NCI-H1417 treated with DMSO at 0.1 percent for 48 hours (cell line): ENCODE measurements at regions not wholly inside any gene's neighbourhood (a gene's known extent, or its start where the extent isn't known, plus 50 kb on each side); places are given as distances from the start of the nearest gene placed in this dataset.
"Not testable (repeated sequence)": the region's sequence is repeated elsewhere in the genome, so short reads cannot be mapped to it uniquely, and the experiment has no call there.

Source experiments
- DNase-seq: peaks from one replicate; lab custom pipeline; 2025; lab: John Stamatoyannopoulos, UW

DNA sequence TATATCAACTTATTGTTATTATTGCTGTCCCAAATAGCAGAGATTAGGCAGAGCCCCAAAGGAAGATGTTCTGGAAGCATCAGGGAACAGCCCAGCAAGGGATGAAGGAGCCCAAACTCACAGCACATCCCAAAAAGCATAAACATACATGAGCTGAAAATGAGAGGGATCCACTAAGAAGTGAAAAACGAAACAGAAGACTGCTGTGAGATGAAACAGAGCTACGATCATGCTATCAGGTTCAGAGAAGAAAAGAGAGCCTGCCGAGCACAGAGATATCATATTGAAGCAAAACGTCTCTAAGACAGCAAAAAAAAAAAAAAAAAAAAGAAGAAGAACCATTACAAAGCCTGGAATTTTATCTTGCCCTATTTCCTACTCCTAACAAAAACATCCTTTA lies 127.3 kb downstream of the ZNF608 start:
- no peak for DNase-seq

- no peak for DNase-seq
Measured at GRCh38 chr5:124617787-124618186, 128.7 kb downstream of the ZNF608 start.

DNA sequence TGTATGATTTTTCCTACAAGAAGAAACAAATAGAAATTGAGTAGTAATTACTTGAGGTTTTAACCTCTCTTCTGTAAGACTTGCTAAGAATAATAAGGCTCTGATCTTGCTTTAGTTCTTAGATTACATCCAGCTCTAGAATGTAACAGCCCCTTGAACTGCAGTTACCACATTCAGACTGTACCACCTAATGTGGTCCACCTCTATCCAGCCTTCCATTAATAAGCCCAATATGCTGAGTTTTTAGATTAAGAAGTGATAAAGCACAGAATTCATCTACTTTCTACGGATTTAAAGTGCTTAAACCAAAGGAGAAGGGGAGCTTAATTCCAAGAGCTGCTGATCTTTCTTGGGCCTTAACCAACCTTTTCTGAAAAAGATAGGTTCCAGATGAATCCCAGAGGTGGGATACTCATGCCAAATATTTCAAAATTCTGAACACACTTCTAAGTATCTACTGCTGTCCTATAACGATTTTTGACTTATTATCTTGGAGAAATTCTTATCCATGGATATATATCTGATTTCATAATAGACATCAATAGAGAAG lies 131.5 kb downstream of the ZNF608 start:
- DNase-seq, result no peak

DNA sequence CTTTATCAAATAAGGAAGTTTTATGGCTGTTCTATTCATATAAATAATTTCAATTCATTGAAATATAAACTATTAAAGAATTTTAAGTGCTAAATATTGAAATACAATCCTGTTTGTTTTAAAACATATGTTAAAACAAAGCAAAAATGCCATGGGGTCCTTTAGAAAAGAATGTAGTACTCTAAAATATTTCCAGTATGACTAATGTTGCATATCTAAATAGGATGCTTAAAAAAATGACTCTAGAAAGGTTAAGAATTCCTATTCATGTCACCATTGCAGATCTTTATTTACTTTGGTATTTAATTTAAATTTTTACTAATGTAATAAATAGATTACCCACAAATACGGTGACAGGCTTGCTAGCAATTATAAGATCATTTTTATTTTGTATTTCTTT lies 132.3 kb downstream of the ZNF608 start:
- DNase-seq, result no peak

- DNase-seq, result no peak
Measured at GRCh38 chr5:124613273-124613953, 133.0 kb downstream of the ZNF608 start.

GRCh38 chr5:124612023-124612422 lies 134.4 kb downstream of the ZNF608 start:
- DNase-seq, result no peak

DNA sequence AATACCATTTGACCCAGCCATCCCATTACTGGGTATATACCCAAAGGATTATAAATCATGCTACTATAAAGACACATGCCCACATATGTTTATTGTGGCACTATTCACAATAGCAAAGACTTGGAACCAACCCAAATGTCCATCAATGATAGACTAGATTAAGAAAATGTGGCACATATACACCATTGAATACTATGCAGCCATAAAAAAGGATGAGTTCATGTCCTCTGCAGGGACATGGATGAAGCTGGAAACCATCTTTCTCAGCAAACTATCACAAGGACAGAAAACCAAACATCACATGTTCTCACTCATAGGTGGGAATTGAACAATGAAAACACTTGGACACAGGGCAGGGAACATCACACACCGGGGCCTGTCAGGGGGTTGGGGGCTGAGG lies 135.2 kb downstream of the ZNF608 start:
- not testable (repeated sequence) for DNase-seq

DNA sequence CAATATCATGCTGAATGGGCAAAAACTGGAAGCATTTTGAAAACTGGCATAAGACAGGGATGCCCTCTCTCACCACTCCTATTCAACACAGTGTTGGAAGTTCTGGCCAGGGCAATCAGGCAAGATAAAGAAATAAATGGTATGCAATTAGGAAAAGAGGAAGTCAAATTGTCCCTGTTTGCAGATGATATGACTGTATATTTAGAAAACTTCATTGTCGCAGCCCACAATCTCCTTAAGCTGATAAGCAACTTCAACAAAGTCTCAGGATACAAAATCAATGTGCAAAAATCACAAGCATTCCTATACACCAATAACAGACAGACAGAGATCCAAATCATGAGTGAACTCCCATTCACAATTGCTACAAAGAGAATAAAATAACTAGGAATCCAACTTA lies 136.8 kb downstream of the ZNF608 start:
- not testable (repeated sequence) for DNase-seq

DNA sequence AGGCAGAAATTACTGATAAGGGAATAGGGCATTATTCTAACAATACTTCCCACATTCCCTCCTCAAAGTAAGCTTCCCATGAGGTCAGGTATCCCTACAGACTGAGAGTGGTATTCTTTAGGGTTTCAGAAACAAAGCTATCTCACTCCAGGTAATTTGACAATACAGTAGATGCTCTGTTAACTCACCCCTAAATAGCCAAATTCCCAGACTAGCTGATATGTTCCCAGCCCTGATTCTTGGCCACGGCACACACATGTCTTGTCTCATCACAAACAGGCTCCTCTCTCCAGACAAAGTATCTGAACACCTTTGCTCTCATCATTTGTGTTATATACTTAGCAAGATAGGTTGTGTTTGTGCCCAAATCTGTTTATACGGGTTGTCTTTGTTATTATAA lies 139.9 kb downstream of the ZNF608 start:
- no peak for DNase-seq

- DNase-seq, result no peak
Measured at GRCh38 chr5:124606093-124606492, 140.3 kb downstream of the ZNF608 start.

- DNase-seq, result no peak
Measured at GRCh38 chr5:124605541-124605940, 140.9 kb downstream of the ZNF608 start.

DNA sequence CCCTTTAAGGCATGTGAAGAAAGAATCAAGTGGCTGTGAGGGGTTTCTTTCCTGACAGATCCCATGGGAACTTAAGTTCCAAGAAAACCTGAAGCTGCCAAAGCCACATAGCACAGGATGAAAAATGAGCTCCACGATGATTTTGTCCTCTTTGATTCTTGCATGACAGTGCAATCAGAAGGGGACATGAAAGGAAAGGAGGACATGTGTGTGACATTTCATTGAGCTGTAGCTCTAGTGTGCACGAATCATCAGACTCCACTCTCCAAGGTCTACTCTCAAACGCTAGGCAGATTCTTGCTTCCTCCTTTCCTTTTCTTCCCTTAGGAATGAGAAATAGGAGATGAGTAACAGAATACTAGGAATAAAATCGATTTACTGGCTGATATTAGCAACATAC lies 142.0 kb downstream of the ZNF608 start:
- no peak for DNase-seq

DNA sequence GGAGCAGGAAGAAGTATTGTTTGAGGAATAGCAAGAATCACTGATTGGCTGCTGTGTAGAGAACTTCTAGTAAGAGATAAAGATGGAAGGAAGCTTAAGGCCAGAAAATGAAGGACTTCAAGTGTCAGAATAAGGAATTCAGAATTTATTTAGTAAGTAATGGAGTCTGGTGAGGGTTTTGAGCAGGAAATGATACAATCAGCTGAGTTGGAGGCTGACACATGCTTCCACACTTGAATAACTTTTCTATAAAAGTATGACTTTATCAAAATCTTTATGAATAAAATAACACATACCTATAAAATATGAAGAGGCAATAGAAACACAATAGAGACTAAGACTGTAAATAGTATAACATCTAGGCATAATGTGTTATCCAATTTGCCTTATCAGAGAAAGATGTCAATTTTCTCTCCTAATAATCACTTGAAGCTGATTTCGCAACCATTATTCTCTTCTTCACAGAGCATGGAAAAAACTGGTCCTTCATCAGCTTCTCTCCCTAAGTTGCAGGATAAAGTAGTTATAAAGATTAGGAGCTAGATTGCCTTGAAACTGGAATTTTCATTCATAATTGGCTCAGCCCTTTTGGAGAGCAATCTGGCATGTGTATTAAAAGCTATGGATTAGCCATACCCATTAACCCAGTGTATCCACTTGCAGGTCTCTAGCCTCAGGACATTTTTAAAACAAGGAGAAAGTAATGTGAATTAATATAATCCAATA lies 143.4 kb downstream of the ZNF608 start:
- no peak for DNase-seq

- no peak for DNase-seq
Measured at GRCh38 chr5:124599028-124599973, 147.1 kb downstream of the ZNF608 start.

- no peak for DNase-seq
Measured at GRCh38 chr5:124596595-124597421, 149.6 kb downstream of the ZNF608 start.

DNA sequence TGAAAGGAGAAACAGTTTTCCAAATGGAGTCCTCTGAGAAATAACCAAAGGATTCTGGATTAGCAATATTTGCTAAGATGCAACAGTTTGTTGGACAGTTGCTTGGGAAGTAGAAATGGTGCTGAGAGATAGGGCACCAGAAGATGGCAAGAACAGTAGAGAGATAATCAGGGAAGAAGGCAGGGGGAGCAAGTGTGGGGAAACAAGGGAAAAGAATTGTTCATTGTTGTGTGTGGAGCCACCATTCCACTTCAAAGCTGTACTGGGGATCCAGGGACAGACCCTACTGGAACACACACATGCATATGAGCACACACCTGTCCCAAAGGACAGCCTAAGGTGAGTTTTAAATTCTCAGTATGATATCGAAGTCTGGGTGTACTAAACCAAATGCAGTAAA lies 152.5 kb downstream of the ZNF608 start:
- DNase-seq, result no peak

DNA sequence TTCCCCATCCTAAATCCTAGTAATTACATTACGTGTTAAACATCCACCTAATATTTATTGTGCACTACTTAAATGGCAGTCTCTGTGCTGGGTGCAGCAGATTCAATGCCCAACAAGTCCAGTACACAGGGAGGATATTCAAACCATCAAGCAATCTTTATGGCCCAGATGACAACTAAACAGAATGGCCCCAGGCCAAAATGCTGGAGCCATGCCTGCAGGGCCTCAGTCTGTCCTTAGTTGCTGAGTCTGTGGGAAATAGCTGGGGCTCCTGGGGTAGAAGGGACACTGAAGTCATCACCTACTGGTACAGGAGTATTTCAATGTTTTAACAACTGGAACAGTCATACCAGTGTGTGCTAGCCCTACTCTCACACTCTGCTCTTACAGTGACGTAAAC lies 153.5 kb downstream of the ZNF608 start:
- DNase-seq, result no peak

DNA sequence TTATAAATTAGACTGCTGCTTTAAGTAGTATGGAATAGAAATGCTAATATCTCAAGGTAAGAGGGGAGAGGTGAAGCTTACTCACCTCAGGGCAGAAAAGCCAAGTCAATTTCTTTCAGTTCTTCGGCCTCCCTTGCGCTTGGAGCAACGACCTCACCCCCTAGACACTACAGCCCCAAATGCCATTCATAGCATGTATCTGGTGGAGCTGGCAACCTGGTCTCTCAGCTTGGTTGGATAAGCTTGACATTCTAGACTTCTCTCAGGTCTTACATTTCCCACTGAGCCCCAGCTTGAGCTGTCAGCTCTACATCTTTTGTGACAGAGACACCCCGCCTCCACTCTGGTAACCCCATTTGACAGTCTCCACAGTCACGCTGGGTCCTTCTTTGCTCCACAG lies 154.9 kb downstream of the ZNF608 start:
- no peak for DNase-seq

GRCh38 chr5:124590686-124591085 lies 155.8 kb downstream of the ZNF608 start:
- no peak for DNase-seq

DNA sequence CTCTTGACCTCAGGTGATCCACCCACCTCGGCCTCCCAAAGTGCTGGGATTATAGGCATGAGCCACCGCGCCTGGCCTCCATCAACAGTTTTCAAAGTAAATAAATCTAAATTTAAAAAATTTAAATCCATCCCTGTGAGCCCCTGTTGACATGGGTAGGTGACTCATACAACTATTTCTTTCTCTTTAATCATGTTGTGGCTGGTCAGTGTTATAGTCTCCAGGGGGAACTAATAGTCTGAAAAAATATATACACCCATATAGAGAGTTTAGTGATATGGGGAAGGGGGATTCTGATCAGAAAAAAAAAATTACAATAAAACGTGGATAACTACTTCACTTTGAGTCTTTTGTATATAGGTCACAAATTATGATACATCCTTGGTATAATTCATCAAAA lies 159.2 kb downstream of the ZNF608 start:
- no peak for DNase-seq

- DNase-seq, result no peak
Measured at GRCh38 chr5:124584991-124585715, 161.3 kb downstream of the ZNF608 start.
